ENCODE measurements at regions not wholly inside any gene's neighbourhood (a gene's known extent, or its start where the extent isn't known, plus 50 kb on each side); places are given as distances from the start of the nearest gene placed in this dataset.
A peak's percentile ranks its signal among the peaks of the same experiment; 100 is the strongest.

DNA sequence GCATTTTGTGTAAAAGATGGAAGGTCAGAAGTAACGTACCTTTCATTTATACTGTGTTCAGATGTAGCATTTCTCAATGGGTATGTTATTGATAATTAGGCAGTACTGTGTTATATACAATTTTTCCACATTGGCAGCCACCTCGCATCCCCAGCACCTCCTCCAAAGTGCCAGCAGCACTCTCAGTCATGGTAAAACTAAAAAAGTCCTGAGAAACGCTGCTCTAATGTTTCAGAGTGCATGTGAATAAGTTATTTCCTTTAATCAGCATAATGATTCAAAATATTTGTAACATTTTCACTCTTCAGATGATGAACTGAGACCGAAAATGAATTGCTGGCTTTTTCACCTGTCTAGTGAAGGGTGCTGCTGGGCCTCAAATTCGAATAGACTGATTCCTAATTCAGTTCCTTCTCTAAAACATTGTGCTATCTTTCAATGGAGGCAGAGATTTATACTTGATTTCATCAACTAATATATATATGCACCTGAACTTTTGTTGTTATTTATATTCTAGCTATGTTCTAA, 79.9 kb upstream of the ANKRD55 start:
- peaks cover 38% of the 10 kb centered on the region for H3K4me1 Mint-ChIP-seq (ENCODE audit: low read depth)
- DNase-seq (no peak), ATAC-seq (peak; percentile 71 to 74)
- H3K4me3 Mint-ChIP-seq: peak overlapping the region; percentile 19
- no peaks in the 10 kb centered on the region for H3K27me3 Mint-ChIP-seq (ENCODE audit: low read depth)
- H3K9me3 Mint-ChIP-seq: no peaks in the 10 kb centered on the region
- H3K36me3 Mint-ChIP-seq (ENCODE audit: insufficient read depth): no peaks in the 10 kb centered on the region

DNA sequence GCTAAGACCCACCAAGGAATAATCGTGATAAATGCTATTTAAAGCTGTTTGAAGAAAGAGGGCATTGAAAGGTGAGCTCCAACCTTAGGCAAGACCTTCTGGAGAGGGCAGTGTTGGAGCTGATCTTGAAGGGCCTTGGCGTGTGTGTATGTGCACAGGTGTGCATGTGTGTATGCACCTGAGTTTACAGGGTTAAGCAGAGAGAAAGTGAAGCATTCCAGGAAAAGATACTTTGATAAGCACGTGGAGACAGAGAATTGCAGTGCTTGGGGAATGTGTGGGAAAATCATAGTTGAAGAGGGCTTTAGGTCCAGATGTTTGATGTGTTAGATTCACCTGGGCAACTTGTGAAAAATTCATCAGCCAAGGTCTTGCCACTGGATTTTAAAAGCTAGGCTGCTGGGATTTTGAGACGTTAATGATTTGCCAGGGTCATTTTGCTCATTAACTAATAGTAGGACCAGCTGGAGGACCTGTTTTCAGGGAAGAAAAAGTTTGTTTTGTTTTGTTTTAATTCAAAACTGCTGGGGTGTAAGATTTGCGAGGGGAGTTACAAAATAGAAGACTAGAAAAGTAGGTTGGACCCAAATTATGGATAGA, 78.3 kb upstream of the ANKRD55 start:
- no peak for DNase-seq
- ATAC-seq: no peak
- peaks cover under 1% of the 10 kb centered on the region for H3K36me3 Mint-ChIP-seq (ENCODE audit: insufficient read depth)
- H3K4me3 Mint-ChIP-seq: no peak overlapping the region
- H3K4me1 Mint-ChIP-seq (ENCODE audit: low read depth): peaks cover 31% of the 10 kb centered on the region
- peaks cover 4% of the 10 kb centered on the region for H3K9me3 Mint-ChIP-seq
- H3K27me3 Mint-ChIP-seq (ENCODE audit: low read depth): no peaks in the 10 kb centered on the region

DNA sequence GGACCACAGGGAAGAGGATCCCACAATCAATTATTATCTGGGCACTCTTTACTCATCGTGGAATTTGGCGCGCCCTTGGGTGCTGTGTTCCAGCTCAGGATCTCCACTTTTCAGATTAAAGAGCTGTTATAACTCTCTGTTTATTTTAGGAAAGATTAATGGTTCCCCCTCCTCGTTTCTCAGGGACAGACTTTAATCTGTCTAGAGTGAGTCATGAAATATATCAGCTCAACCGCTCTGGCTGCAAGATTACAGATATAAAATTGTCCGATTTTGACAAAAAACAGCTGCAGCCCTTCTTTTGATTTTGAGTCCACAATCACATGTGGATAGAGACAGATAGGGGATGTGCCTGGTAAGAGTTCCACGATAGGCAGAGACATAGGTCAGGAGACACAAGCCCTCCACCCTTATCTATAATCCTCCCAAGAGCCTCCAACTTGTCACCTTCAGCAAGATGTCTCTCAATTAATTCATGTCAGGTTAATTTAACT, 77.6 kb upstream of the ANKRD55 start:
- peaks cover 4% of the 10 kb centered on the region for H3K36me3 Mint-ChIP-seq (ENCODE audit: insufficient read depth)
- H3K9me3 Mint-ChIP-seq: peaks cover 10% of the 10 kb centered on the region
- ATAC-seq (no peak), DNase-seq (no peak)
- no peak overlapping the region for H3K4me3 Mint-ChIP-seq
- H3K27me3 Mint-ChIP-seq (ENCODE audit: low read depth): no peaks in the 10 kb centered on the region
- H3K4me1 Mint-ChIP-seq (ENCODE audit: low read depth): peaks cover 28% of the 10 kb centered on the region

DNA sequence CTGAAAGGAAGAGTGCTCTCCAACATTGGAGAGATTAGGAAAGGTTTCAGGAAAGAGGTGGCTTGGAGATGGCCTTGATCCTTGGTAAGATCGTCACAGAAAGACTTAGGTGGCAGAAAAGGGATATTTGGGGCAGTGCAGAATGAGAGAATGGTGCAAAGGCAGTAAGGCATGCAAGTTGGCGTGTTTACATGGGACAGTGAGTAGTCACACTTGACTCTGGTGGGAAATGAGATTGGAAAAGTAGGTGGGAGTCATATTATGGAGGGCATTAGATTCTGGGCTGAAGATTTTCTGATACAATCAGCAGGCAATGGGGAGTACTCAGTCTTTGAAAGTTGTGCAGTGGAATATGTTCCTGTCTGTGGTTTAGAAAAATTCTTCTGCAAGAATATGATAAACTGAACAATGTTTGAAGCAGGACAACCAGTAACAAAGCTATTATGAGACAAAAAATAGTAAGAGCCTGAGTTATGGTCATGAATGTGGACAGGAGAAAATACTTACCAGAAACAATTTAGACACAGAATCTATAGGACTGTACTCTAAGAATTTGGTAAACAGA, 76.2 kb upstream of the ANKRD55 start:
- Mint-ChIP-seq H3K4me1 (ENCODE audit: low read depth) (peaks cover 21% of the 10 kb centered on the region), H3K27me3 (ENCODE audit: low read depth) (no peaks in the 10 kb centered on the region)

DNA sequence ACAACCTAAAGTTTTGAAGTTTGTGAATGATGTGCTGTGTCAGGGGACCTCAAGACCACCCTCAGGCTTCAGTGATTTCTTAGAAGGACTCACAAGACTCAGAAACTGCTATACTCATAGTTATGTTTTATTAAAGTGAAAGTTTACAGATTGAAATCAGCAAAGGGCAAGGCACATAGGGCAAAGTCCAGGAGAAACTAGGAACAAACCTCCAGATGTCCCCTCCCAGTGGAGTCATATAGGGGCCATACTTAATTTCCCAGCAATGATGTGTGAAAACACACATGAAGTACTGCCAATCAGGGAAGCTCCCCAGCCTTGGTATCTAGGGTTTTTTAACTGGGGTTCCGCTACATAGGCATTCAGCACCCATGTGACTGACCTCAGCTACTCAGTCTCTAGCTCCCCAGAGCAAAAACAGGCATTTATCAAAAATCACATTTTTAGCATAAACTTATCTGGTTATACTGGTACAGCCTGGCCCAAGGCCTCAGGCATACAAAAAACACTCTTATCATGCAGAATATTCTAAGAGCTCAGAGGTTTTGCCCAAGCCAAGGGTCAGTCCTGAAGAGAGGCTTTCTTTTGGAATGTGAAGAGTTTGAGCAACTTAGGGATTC, 74.7 kb upstream of the ANKRD55 start:
- peaks cover 13% of the 10 kb centered on the region for H3K9me3 Mint-ChIP-seq
- H3K36me3 Mint-ChIP-seq (ENCODE audit: insufficient read depth): peaks cover 4% of the 10 kb centered on the region
- H3K27me3 Mint-ChIP-seq (ENCODE audit: low read depth): no peaks in the 10 kb centered on the region
- no peak overlapping the region for H3K4me3 Mint-ChIP-seq
- peaks cover 12% of the 10 kb centered on the region for H3K4me1 Mint-ChIP-seq (ENCODE audit: low read depth)
- ATAC-seq (no peak), DNase-seq (no peak)

More for the DNA sequence above, 76.2 kb upstream of the ANKRD55 start:
- Mint-ChIP-seq H3K9me3 (peaks cover 13% of the 10 kb centered on the region), H3K4me3 (no peak overlapping the region), H3K36me3 (ENCODE audit: insufficient read depth) (peaks cover 4% of the 10 kb centered on the region)
- DNase-seq (no peak), ATAC-seq (no peak)

DNA sequence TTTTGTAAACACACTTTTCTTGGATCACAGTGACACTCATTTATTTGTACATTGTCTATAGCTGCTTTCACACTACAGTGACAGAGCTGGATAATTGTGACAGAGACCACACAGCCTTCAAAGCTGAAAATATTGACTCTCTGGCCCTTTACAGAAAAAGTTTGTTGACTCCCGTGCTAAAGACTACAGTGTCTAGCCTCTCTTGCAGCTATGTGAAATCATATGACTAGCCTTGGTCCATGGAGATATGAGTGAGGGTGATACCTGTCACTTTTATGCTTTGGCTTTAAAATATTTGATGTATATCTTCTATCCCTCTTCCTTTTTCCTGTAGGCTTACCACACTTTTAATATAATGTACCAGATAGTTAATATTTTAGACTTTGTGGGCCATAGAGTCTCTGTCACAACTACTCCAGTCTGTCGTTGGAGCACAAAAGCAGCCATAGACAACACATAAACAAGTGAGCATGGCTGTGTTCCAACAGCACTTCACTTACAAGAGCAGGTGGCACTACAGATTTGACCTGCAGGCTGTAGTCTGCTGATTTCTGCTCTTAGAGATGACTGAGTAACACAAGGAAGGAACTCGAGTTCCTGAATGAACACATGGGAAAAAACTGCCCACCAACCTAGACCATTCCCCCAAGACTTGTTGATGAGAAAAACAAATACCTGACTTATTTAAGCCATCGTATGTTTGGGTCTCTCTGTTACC, 73.5 kb upstream of the ANKRD55 start:
- Mint-ChIP-seq H3K9me3 (peaks cover 13% of the 10 kb centered on the region), H3K4me1 (ENCODE audit: low read depth) (peaks cover 4% of the 10 kb centered on the region), H3K27me3 (ENCODE audit: low read depth) (no peaks in the 10 kb centered on the region), H3K36me3 (ENCODE audit: insufficient read depth) (peaks cover 4% of the 10 kb centered on the region), H3K4me3 (no peak overlapping the region)
- no peak for DNase-seq
- ATAC-seq: no peak

DNA sequence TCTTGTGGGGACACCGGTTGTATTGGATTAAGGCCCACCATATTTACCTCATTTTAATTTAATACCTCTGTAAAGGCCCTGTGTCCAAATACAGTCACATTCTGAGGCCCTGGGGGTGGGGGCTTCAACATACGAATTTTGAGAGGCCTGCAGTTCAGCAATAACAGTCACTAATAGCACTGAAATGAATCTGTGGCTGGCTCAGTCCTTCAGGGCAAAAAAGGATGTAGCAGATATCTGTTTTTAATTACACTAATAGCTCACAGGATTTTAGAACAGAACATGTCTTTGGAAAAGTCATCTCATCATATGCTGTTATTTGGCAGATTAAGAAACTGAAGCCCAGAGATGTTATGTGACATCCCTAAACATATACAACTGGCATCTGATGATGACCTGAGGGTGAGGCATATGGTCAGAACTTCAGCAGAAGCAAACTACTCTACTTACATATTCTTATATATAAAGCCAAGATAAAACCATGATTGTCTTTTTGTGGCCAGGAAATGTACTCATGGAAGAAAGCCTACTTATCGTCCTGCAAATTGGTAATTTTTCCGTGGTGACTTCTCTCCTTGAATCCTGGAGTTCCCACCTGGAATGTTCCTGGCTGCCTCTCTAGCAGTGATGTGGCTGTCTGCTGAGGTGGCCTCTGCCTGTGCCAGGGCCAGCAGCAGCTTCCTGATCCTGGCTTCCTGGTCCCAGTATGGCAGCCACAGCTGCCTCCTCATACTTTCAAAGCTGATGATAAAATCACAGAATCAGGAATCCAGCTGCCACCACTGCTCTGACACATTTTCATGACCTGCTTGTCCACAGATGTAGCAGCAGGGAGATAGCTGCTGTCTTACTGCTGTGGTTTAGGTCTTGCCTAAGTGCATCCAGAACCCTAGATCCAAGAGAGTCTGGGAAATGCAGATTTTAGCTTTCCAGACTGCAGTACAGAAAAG, 72.1 kb upstream of the ANKRD55 start:
- Mint-ChIP-seq H3K9me3 (peaks cover 13% of the 10 kb centered on the region), H3K36me3 (ENCODE audit: insufficient read depth) (peaks cover 4% of the 10 kb centered on the region), H3K4me1 (ENCODE audit: low read depth) (no peaks in the 10 kb centered on the region), H3K4me3 (no peak overlapping the region), H3K27me3 (ENCODE audit: low read depth) (no peaks in the 10 kb centered on the region)
- DNase-seq (no peak), ATAC-seq (no peak)

DNA sequence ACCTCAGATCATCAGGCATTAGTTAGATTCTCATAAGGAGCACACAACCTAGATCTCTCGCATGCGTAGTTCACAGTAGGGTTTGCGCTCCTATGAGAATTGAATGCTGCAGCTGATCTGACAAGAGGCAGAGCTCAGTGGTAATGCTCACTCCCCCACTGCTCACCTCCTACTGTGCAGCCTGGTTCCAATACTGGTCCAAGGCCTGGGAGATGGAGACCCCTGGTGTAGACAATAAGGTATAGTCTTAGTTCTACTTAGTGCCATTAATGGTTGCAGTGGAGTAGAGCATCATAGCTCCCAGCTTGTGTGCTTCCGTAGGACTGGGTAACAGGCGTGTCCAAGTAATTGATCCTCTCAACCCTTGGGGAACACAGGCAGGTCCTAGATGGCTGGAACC, 70.4 kb upstream of the ANKRD55 start:
- H3K9me3 Mint-ChIP-seq: peaks cover 13% of the 10 kb centered on the region
- H3K4me3 Mint-ChIP-seq: no peak overlapping the region
- DNase-seq: no peak
- no peak for ATAC-seq
- H3K4me1 Mint-ChIP-seq (ENCODE audit: low read depth): no peaks in the 10 kb centered on the region
- H3K27me3 Mint-ChIP-seq (ENCODE audit: low read depth): no peaks in the 10 kb centered on the region
- H3K36me3 Mint-ChIP-seq (ENCODE audit: insufficient read depth): peaks cover 4% of the 10 kb centered on the region

DNA sequence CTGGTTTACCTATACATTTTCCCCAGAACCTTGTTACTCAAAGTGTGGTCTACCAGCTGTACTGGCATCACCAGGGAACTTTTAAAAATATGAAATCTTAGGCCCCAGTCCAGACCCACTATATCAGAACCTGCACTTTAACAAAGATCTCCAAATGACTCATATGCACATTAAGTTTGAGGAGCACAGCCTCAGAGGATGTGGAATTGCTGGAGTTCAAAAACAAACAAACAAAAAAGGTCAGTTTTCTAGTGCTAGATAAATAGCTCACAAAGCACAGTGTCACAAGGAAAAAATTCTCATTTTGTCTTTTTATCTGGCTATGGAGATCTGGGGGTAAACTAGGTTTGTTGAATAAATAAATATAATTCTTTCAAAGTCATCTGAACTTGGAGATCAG, 68.9 kb upstream of the ANKRD55 start:
- Mint-ChIP-seq H3K4me1 (ENCODE audit: low read depth) (no peaks in the 10 kb centered on the region), H3K36me3 (ENCODE audit: insufficient read depth) (peaks cover 4% of the 10 kb centered on the region), H3K9me3 (peaks cover 13% of the 10 kb centered on the region), H3K4me3 (no peak overlapping the region), H3K27me3 (ENCODE audit: low read depth) (no peaks in the 10 kb centered on the region)
- no peak for DNase-seq
- no peak for ATAC-seq

DNA sequence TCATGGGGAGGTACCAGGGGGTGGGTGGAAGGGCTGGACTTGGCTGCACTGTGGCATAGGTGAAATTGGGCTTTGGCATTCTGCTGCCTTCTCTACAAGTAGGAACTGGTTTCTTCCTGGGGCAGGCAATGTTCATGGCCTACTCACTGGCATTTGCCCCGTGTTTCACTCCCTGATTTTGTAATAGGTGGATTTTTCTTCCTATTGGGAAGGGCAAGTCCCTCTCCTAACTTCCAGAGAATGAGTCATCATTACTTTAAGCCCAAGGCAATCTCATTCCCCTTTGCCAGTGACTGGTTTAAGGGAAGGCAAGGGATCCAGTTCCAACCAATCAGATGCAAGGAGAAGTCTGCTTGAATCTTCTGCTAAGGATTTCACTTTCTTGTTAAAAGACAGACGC, 67.9 kb upstream of the ANKRD55 start:
- no peaks in the 10 kb centered on the region for H3K27me3 Mint-ChIP-seq (ENCODE audit: low read depth)
- no peak for ATAC-seq
- no peaks in the 10 kb centered on the region for H3K4me1 Mint-ChIP-seq (ENCODE audit: low read depth)
- no peaks in the 10 kb centered on the region for H3K36me3 Mint-ChIP-seq (ENCODE audit: insufficient read depth)
- no peak for DNase-seq
- H3K4me3 Mint-ChIP-seq: no peak overlapping the region
- peaks cover 6% of the 10 kb centered on the region for H3K9me3 Mint-ChIP-seq

DNA sequence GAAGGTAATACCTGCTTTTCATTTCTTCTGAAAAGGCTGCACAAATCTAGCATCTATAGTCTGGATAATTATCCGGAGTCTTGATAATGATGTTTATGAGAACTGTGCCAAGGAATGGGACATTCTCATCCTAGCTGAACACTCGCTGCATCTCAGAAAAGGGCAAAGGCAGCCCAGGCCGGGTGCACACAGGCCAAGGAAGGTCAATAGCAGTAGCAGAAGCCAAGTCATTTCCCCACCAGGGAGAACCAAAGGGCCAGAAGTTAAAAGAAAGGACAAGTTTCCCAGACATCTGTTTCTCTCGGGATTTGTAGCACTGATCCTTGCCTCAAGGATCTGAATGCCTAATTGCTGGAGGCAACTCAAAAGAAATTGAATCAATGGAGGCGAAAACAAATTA, 66.1 kb upstream of the ANKRD55 start:
- no peak overlapping the region for H3K4me3 Mint-ChIP-seq

DNA sequence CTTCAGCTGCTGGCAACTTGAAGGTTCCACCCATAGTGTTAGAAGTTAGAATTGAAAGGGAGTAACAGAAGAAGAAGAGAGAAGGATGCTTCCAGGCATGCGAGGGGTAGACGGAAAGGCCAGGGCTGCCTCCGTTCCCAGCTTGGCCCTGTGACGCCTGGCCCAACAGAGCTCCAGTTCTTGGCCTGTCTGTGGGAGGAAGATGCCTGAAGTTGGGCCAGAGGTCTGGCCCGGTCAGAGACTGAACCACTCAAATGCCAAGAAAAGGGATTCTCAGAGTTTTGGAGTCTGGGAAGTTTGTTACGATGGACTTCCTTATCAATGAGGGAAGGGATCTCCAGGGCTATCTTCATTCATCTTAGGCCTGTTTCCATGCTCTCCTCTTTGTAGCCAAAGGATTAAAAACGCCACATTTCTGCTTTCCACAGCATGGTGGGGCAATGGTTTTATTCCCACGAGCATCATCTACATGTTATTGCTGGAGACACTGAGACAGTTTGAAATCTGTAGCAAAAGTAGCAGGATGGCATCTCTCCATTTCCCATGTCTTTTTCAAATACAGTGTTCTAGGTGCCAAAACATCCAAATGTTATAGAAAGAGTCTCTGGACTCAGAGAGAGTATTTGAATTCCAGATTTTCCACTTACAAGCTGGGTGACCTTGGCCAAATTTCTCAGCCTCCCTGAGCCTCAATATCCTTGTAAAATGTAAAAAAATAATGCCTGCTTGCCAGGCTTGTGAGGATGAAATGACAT, 65.4 kb upstream of the ANKRD55 start:
- Mint-ChIP-seq H3K9me3 (no peaks in the 10 kb centered on the region), H3K36me3 (ENCODE audit: insufficient read depth) (no peaks in the 10 kb centered on the region), H3K27me3 (ENCODE audit: low read depth) (no peaks in the 10 kb centered on the region), H3K4me1 (ENCODE audit: low read depth) (no peaks in the 10 kb centered on the region), H3K4me3 (no peak overlapping the region)
- ATAC-seq: no peak
- DNase-seq: no peak

More for the DNA sequence above, 66.1 kb upstream of the ANKRD55 start:
- DNase-seq (no peak), ATAC-seq (no peak)
- no peaks in the 10 kb centered on the region for H3K9me3 Mint-ChIP-seq
- no peaks in the 10 kb centered on the region for H3K36me3 Mint-ChIP-seq (ENCODE audit: insufficient read depth)
- no peaks in the 10 kb centered on the region for H3K27me3 Mint-ChIP-seq (ENCODE audit: low read depth)
- no peaks in the 10 kb centered on the region for H3K4me1 Mint-ChIP-seq (ENCODE audit: low read depth)

DNA sequence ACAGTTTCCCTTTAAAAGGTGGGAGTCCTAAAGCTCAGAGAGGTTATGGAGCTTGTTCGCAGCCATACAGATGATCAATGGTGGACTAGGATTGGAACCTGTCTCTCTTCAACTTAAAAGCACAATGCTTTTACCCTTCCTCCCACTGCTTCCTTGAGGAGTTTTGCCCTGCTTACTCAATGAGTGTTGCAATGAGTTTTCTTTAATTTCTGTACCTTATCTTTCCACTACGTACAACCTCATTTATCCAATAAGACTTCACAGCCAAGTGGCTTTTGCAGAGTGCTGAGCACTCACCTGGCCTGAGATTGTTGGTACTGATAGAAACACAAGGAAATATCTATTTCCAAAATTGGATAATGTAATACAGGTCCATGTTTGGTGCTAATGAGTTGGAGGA, 64.7 kb upstream of the ANKRD55 start:
- H3K4me1 Mint-ChIP-seq (ENCODE audit: low read depth): no peaks in the 10 kb centered on the region
- ATAC-seq (no peak), DNase-seq (no peak)
- no peaks in the 10 kb centered on the region for H3K27me3 Mint-ChIP-seq (ENCODE audit: low read depth)
- no peaks in the 10 kb centered on the region for H3K36me3 Mint-ChIP-seq (ENCODE audit: insufficient read depth)
- no peaks in the 10 kb centered on the region for H3K9me3 Mint-ChIP-seq
- H3K4me3 Mint-ChIP-seq: no peak overlapping the region

Data from activated T-cell treated with anti-CD3 and anti-CD28 coated beads, Interleukin-2, amount 50 U/mL, for 4 hours (primary cell).